ENCODE measurements at regions not wholly inside any gene's neighbourhood (a gene's known extent, or its start where the extent isn't known, plus 50 kb on each side); places are given as distances from the start of the nearest gene placed in this dataset.

DNA sequence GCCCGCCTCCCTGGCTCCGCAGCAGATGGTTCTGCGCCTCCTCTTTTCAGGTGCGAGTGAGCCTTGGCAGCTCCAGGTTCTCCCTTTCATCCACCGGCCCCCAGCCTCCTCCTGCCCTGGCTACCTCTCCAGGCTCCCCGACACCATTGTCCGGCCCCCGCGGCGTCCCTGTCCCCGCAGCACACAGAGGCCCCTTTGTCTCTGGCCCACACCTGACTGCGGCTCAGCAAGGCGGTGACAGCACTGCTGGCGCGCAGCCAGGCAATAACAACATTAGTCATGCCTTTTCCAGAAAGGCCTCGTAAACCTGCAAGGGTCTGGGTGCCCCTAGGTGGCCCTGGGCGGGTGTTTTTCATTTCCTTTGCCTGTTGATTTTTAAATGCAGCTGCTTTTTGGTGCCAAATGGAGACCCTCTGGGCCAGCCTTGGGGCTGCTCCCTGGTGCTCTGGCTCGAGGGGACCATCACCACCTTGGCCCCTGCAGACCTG, 73.2 kb upstream of the MEDAG start:
- TF ChIP-seq, protein P1, sequence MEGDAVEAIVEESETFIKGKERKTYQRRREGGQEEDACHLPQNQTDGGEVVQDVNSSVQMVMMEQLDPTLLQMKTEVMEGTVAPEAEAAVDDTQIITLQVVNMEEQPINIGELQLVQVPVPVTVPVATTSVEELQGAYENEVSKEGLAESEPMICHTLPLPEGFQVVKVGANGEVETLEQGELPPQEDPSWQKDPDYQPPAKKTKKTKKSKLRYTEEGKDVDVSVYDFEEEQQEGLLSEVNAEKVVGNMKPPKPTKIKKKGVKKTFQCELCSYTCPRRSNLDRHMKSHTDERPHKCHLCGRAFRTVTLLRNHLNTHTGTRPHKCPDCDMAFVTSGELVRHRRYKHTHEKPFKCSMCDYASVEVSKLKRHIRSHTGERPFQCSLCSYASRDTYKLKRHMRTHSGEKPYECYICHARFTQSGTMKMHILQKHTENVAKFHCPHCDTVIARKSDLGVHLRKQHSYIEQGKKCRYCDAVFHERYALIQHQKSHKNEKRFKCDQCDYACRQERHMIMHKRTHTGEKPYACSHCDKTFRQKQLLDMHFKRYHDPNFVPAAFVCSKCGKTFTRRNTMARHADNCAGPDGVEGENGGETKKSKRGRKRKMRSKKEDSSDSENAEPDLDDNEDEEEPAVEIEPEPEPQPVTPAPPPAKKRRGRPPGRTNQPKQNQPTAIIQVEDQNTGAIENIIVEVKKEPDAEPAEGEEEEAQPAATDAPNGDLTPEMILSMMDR (IDR thresholded peaks at IDR 0.05): no peak
- no peak for TF ChIP-seq POLR2A (IDR thresholded peaks at IDR 0.05)
